NCI-H2196 (cell line): ENCODE measurements at regions not wholly inside any gene's neighbourhood (a gene's known extent, or its start where the extent isn't known, plus 50 kb on each side); places are given as distances from the start of the nearest gene placed in this dataset.
"Not testable (repeated sequence)": the region's sequence is repeated elsewhere in the genome, so short reads cannot be mapped to it uniquely, and the experiment has no call there.

Source experiments
- DNase-seq: peaks from one replicate; lab custom pipeline; 2025; ENCODE audit not compliant: unreplicated experiment; lab: John Stamatoyannopoulos, UW

GRCh38 chr5:135776457-135776856 lies 58.0 kb upstream of the SLC25A48 start:
- no peak for DNase-seq

- no peak for DNase-seq
These were observed 72.7 kb upstream of the SLC25A48 start for GRCh38 chr5:135761746-135762145.

GRCh38 chr5:135759149-135759784 lies 75.2 kb upstream of the SLC25A48 start:
- DNase-seq, result no peak

GRCh38 chr5:135753990-135754389 lies 80.5 kb upstream of the SLC25A48 start:
- no peak for DNase-seq

- no peak for DNase-seq
These were observed 84.0 kb upstream of the SLC25A48 start for GRCh38 chr5:135750506-135750905.

- DNase-seq, result no peak
These were observed 86.6 kb upstream of the SLC25A48 start for GRCh38 chr5:135747824-135748223.

GRCh38 chr5:135745897-135746500 lies 88.5 kb upstream of the SLC25A48 start:
- no peak for DNase-seq

GRCh38 chr5:135743705-135744411 lies 90.6 kb upstream of the SLC25A48 start:
- no peak for DNase-seq

- DNase-seq, result no peak
These were observed 91.3 kb upstream of the SLC25A48 start for GRCh38 chr5:135743181-135743580.

- not testable (repeated sequence) for DNase-seq
These were observed 92.2 kb upstream of the SLC25A48 start for GRCh38 chr5:135742240-135742639.

GRCh38 chr5:135741040-135741439 lies 93.4 kb upstream of the SLC25A48 start:
- DNase-seq, result no peak

- peak; percentile 22 for DNase-seq
These were observed 94.0 kb upstream of the SLC25A48 start for GRCh38 chr5:135740475-135740874.

- no peak for DNase-seq
These were observed 95.0 kb upstream of the SLC25A48 start for GRCh38 chr5:135739383-135739981.

GRCh38 chr5:135738564-135738875 lies 95.9 kb upstream of the SLC25A48 start:
- DNase-seq, result no peak

GRCh38 chr5:135737701-135738563 lies 96.5 kb upstream of the SLC25A48 start:
- no peak for DNase-seq

GRCh38 chr5:135736952-135737351 lies 97.5 kb upstream of the SLC25A48 start:
- not testable (repeated sequence) for DNase-seq

GRCh38 chr5:135735831-135736230 lies 98.6 kb upstream of the SLC25A48 start:
- no peak for DNase-seq

- DNase-seq, result not testable (repeated sequence)
These were observed 99.5 kb upstream of the SLC25A48 start for GRCh38 chr5:135734956-135735355.

- not testable (repeated sequence) for DNase-seq
These were observed 103.4 kb upstream of the SLC25A48 start for GRCh38 chr5:135731034-135731433.

GRCh38 chr5:135730161-135730560 lies 104.3 kb upstream of the SLC25A48 start:
- DNase-seq, result not testable (repeated sequence)

- no peak for DNase-seq
These were observed 105.1 kb upstream of the SLC25A48 start for GRCh38 chr5:135729321-135729786.
